IMR-90 (cell line): ENCODE measurements at regions not wholly inside any gene's neighbourhood (a gene's known extent, or its start where the extent isn't known, plus 50 kb on each side); places are given as distances from the start of the nearest gene placed in this dataset.

Experiments
- ATAC-seq: fragments of 200-7000 bp; cut with Tn5 transposase; 2 replicates; pipeline ENCODE4 v1.9.1; 2020; ENCODE audit warnings: low read depth, mild to moderate bottlenecking, moderate library complexity
- BruUV-seq: library from RNA; stranded (reverse); fragments of 400-500 nt; replicated peaks from 2 replicates; lab custom pipeline; 2021; lab: Mats Ljungman, UMichigan
- CTCF ChIA-PET: fragments of 300-600 bp; formaldehyde crosslinking; extraction: SDS; loops from one replicate; lab custom pipeline; 2021; ENCODE audit warnings: antibody characterized with exemption; lab: Yijun Ruan, JAX
- POLR2A ChIA-PET: fragments of 300-600 bp; sonication (Branson Sonifier 250); formaldehyde crosslinking; loops from one replicate; lab custom pipeline; 2022; ENCODE audit warnings: antibody characterized with exemption; ENCODE audit not compliant: unreplicated experiment; lab: Charles Lee
- DNase-seq: peaks from one replicate; pipeline ENCODE4 v3.0.0; 2013
- H2AFZ ChIP-seq: replicated peaks from 2 replicates; pipeline ENCODE3; 2013; ENCODE audit warnings: low read length, mild to moderate bottlenecking; ENCODE audit not compliant: poor library complexity
- H2AK5ac ChIP-seq: 2 replicates; pipeline ENCODE4 v1.6.1; 2013; ENCODE audit warnings: low read depth, low read length, inconsistent platforms
- H2AK9ac ChIP-seq: replicated peaks from 2 replicates; pipeline ENCODE3; 2013; ENCODE audit warnings: mild to moderate bottlenecking, low read depth, low read length, moderate library complexity; ENCODE audit not compliant: poor library complexity
- H2BK120ac ChIP-seq: 2 replicates; pipeline ENCODE4 v1.6.1; 2013; ENCODE audit warnings: low read depth, low read length, inconsistent platforms
- H2BK15ac ChIP-seq: 3 replicates; pipeline ENCODE4 v1.6.1; 2013; ENCODE audit warnings: low read depth, low read length, inconsistent platforms
- H2BK20ac ChIP-seq: 2 replicates; pipeline ENCODE4 v1.6.1; 2013; ENCODE audit warnings: low read depth, mild to moderate bottlenecking, inconsistent platforms, low read length, moderate library complexity
- H2BK5ac ChIP-seq: 2 replicates; pipeline ENCODE4 v1.6.1; 2013; ENCODE audit warnings: mild to moderate bottlenecking, low read depth, low read length, inconsistent platforms; ENCODE audit not compliant: poor library complexity, severe bottlenecking
- H3K14ac ChIP-seq: replicated peaks from 2 replicates; pipeline ENCODE4 v1.6.1; 2013; ENCODE audit warnings: low read depth, low read length, inconsistent platforms
- H3K18ac ChIP-seq: 2 replicates; pipeline ENCODE4 v1.6.1; 2013; ENCODE audit warnings: low read depth, low read length, control low read depth
- H3K23ac ChIP-seq: 2 replicates; pipeline ENCODE4 v1.6.1; 2013; ENCODE audit warnings: low read depth, low read length, inconsistent platforms
- H3K27ac ChIP-seq: 2 replicates; pipeline ENCODE4 v1.5.1; 2013; ENCODE audit warnings: mild to moderate bottlenecking, control low read depth, low read length; ENCODE audit not compliant: insufficient read depth
- H3K27me3 ChIP-seq: 2 replicates; pipeline ENCODE4 v1.6.1; 2013; ENCODE audit warnings: low read length; ENCODE audit not compliant: control insufficient read depth, insufficient read depth
- H3K36me3 ChIP-seq: 2 replicates; pipeline ENCODE4 v1.6.1; 2013; ENCODE audit warnings: low read length, mixed read lengths; ENCODE audit not compliant: control insufficient read depth, insufficient read depth
- H3K4ac ChIP-seq: 2 replicates; pipeline ENCODE4 v1.6.1; 2013; ENCODE audit warnings: low read depth, low read length, inconsistent platforms
- H3K4me1 ChIP-seq: 2 replicates; pipeline ENCODE4 v1.6.1; 2013; ENCODE audit warnings: low read length, mixed read lengths; ENCODE audit not compliant: control insufficient read depth, insufficient read depth
- H3K4me2 ChIP-seq: 2 replicates; pipeline ENCODE4 v1.6.1; 2013; ENCODE audit warnings: low read depth, mild to moderate bottlenecking, control low read depth, low read length, moderate library complexity
- H3K4me3 ChIP-seq: 2 replicates; pipeline ENCODE4 v1.5.1; 2013; ENCODE audit warnings: low read depth, mild to moderate bottlenecking, control low read depth, low read length, moderate library complexity; ENCODE audit not compliant: insufficient read depth
- H3K56ac ChIP-seq: 2 replicates; pipeline ENCODE4 v1.6.1; 2013; ENCODE audit warnings: low read length, inconsistent platforms; ENCODE audit not compliant: insufficient read depth; ENCODE audit errors: extremely low read depth
- H3K79me1 ChIP-seq, 2 experiments: 2 replicates each; pipeline ENCODE4 v1.6.1; 2013; ENCODE audit warnings: low read length in 2 of 2, inconsistent platforms in 1 of 2, low read depth in 1 of 2
- H3K9ac ChIP-seq: 2 replicates; pipeline ENCODE4 v1.6.1; 2013; ENCODE audit warnings: low read depth, low read length, control low read depth
- H3K9me1 ChIP-seq: 2 replicates; pipeline ENCODE4 v1.6.1; 2013; ENCODE audit warnings: low read length, inconsistent platforms; ENCODE audit not compliant: insufficient read depth
- H3K9me3 ChIP-seq: 2 replicates; pipeline ENCODE4 v1.6.1; 2013; ENCODE audit warnings: low read length; ENCODE audit not compliant: control insufficient read depth, insufficient read depth
- H4K20me1 ChIP-seq: 2 replicates; pipeline ENCODE4 v1.6.1; 2013; ENCODE audit warnings: low read length, inconsistent platforms; ENCODE audit not compliant: insufficient read depth
- H4K5ac ChIP-seq: 2 replicates; pipeline ENCODE4 v1.6.1; 2013; ENCODE audit warnings: mild to moderate bottlenecking, low read depth, low read length, control low read depth
- H4K8ac ChIP-seq, 2 experiments: 2 replicates each; pipeline ENCODE4 v1.6.1; 2013; ENCODE audit warnings: low read depth in 2 of 2, low read length in 2 of 2, control low read depth in 1 of 2, inconsistent platforms in 1 of 2
- H4K91ac ChIP-seq: 2 replicates; pipeline ENCODE4 v1.6.1; 2013; ENCODE audit warnings: low read depth, low read length, inconsistent platforms; ENCODE audit not compliant: insufficient read depth
- RAD21 ChIP-seq: IDR thresholded peaks from 2 replicates; pipeline ENCODE4 v1.6.1; 2012; ENCODE audit warnings: low read length, improper control_type of control experiment
- WGBS, 2 experiments: methylation state at CpG; one replicate each; pipeline versions ENCODE4 v1.1.5 to v1.1.7; 2013; ENCODE audit warnings: missing lambda C conversion rate in 2 of 2; ENCODE audit not compliant: insufficient read length in 1 of 2; ENCODE audit errors: extremely low coverage in 2 of 2; 5-methylcytosine and 5-hydroxymethylcytosine counted together
- dilution Hi-C: fragments of 300-500 bp; cut with HindIII; formaldehyde crosslinking; loops from one replicate; pipeline ENCODE4 v1.14.3; 2018; ENCODE audit warnings: low sequenced_read_pairs; ENCODE audit not compliant: unreplicated experiment
- in situ Hi-C: fragments of 300-500 bp; cut with MboI; formaldehyde crosslinking; loops from 3 replicates; pipeline ENCODE4 v1.14.3; 2019; ENCODE audit warnings: low sequenced_read_pairs, inconsistent platforms, mixed read lengths
- intact Hi-C: fragments of 100-400 bp; cut with micrococcal nuclease; formaldehyde crosslinking; loops from 2 replicates; pipeline ENCODE4 v1.10.0; 2022
- TF ChIP-seq, protein P1 (sequence below): fragments of 150-350 bp; IDR thresholded peaks from 2 replicates; pipeline ENCODE4 v1.6.1; 2016; ENCODE audit warnings: low read depth, mild to moderate bottlenecking, low read length, moderate library complexity, borderline replicate concordance
- TF ChIP-seq, protein P2 (sequence below): fragments of 150-350 bp; IDR thresholded peaks from 2 replicates; pipeline ENCODE4 v1.6.1; 2017; ENCODE audit warnings: mild to moderate bottlenecking, antibody characterized with exemption, low read length, low read depth

DNA sequence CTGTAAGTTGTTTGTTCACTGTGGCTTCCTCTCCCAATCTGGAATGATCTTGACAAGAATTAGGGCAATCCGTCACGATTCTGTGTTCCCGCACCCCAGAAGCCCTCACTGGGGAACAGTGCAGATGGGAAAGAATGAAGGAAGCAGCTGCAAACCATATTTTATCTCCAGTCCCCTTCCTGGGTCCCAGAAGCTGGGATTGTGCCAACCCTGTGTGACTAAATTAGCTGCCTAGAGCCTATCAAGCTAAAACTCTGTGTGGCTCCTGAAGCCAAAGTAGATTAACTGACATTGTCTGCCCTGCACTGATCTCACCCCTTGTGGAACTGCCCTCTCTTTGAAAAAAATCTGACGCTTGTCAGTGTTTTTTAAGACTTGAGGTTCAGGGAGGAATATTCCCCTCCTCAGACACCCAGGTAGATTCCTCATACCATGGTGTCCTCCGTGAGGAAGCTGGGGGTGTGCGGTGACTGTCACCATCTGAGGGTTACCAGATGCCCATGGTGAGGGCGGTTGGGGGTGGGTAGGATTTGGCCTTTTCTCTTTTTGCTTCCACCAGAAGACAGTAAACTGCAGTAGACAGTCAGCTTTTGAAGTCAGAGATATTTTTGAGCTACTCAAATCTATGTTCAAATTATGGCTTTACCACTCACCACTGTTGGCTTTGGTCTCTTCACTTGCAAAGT lies 358.3 kb upstream of the TPM1 start:
- no peak for ATAC-seq
- H4K20me1 ChIP-seq: no peaks in the 10 kb centered on the region
- H3K27me3 ChIP-seq: no peaks in the 10 kb centered on the region
- no peak overlapping the region for H3K4ac ChIP-seq
- H3K18ac ChIP-seq: no peak overlapping the region
- no peak overlapping the region for H2AK5ac ChIP-seq
- no peak overlapping the region for H3K27ac ChIP-seq
- no peaks in the 10 kb centered on the region for H3K4me1 ChIP-seq
- H4K91ac ChIP-seq: no peak overlapping the region
- H2BK5ac ChIP-seq: no peak overlapping the region
- no peak overlapping the region for H4K5ac ChIP-seq
- H3K9ac ChIP-seq: no peak overlapping the region
- H3K14ac ChIP-seq: no peak overlapping the region
- ChIA-PET CTCF (no interaction called here), POLR2A (no interaction called here)
- intact Hi-C loops: no loop called here
- no TSS peak for BruUV-seq
- no peak overlapping the region for H3K4me2 ChIP-seq
- peaks cover 4% of the 10 kb centered on the region; the same call in 1 of the 2 replicates for H3K9me1 ChIP-seq
- dilution Hi-C loops: no loop called here
- H2BK15ac ChIP-seq: no peak overlapping the region
- H3K23ac ChIP-seq: no peak overlapping the region
- H3K36me3 ChIP-seq: peaks cover 3% of the 10 kb centered on the region; the same call in 1 of the 2 replicates
- no peaks in the 10 kb centered on the region for H3K9me3 ChIP-seq
- DNase-seq: no peak
- H2AK9ac ChIP-seq: no peak overlapping the region
- no peak overlapping the region for H2BK120ac ChIP-seq
- no peak overlapping the region for H2BK20ac ChIP-seq
- WGBS, 2 experiments: no CpG with 5 or more reads among the region's 7 CpGs
- TF ChIP-seq, protein P1, sequence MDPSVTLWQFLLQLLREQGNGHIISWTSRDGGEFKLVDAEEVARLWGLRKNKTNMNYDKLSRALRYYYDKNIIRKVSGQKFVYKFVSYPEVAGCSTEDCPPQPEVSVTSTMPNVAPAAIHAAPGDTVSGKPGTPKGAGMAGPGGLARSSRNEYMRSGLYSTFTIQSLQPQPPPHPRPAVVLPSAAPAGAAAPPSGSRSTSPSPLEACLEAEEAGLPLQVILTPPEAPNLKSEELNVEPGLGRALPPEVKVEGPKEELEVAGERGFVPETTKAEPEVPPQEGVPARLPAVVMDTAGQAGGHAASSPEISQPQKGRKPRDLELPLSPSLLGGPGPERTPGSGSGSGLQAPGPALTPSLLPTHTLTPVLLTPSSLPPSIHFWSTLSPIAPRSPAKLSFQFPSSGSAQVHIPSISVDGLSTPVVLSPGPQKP: no peak
- no peak for TF ChIP-seq RAD21
- TF ChIP-seq, protein P2, sequence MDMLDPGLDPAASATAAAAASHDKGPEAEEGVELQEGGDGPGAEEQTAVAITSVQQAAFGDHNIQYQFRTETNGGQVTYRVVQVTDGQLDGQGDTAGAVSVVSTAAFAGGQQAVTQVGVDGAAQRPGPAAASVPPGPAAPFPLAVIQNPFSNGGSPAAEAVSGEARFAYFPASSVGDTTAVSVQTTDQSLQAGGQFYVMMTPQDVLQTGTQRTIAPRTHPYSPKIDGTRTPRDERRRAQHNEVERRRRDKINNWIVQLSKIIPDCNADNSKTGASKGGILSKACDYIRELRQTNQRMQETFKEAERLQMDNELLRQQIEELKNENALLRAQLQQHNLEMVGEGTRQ: no peak
- H3K79me1 ChIP-seq: no peaks in the 10 kb centered on the region; a peak in 1 of 4 replicates
- H4K8ac ChIP-seq: no peak overlapping the region
- no peak overlapping the region for H2AFZ ChIP-seq
- H3K56ac ChIP-seq: no peak overlapping the region
- no peak overlapping the region for H3K4me3 ChIP-seq
- in situ Hi-C loops: no loop called here
